K562 (cell line): ENCODE measurements at regions not wholly inside any gene's neighbourhood (a gene's known extent, or its start where the extent isn't known, plus 50 kb on each side); places are given as distances from the start of the nearest gene placed in this dataset.

Experiments used
- ATAC-seq: fragments of 200-7000 bp; cut with Tn5 transposase; 3 replicates; pipeline ENCODE4 v1.9.1; 2020; ENCODE audit warnings: moderate library complexity
- BruUV-seq: library from RNA; stranded (reverse); fragments of 400-500 nt; replicated peaks from 2 replicates; lab custom pipeline; 2021; lab: Mats Ljungman, UMichigan
- CTCF ChIA-PET: fragments of 300-600 bp; formaldehyde crosslinking; extraction: SDS; loops from one replicate; lab custom pipeline; 2021; ENCODE audit warnings: low intra/inter-chr PET ratio; lab: Yijun Ruan, JAX
- POLR2A ChIA-PET: fragments of 300-600, 350-650 bp; sonication (Branson Sonifier 250); formaldehyde crosslinking; extraction: SDS; loops from one replicate; lab custom pipeline; 2021; ENCODE audit warnings: antibody characterized with exemption, inconsistent platforms; lab: Yijun Ruan, JAX
- DNase-seq, 4 experiments: peaks; one replicate each; pipeline versions ENCODE4 v3.0.0 to v3.0.0-alpha.2; 2011 to 2018; ENCODE audit warnings: low spot score in 3 of 4, mixed read lengths in 3 of 4; ENCODE audit errors: extremely low read depth in 1 of 4
- FAIRE-seq: peaks from 2 replicates; lab custom pipeline; 2011; peaks lifted over from hg19 to GRCh38; lab: Jason Lieb, UNC
- H2AFZ ChIP-seq: 2 replicates; pipeline ENCODE4 v1.6.0; 2011; ENCODE audit warnings: low read depth, low read length, control low read depth, inconsistent platforms
- H3K27ac ChIP-seq: fragments of 200-600 bp; 3 replicates; pipeline ENCODE4 v1.8.0; 2011; ENCODE audit warnings: low read depth, mild to moderate bottlenecking, control low read depth, inconsistent platforms, low read length, moderate library complexity, mixed read lengths; ENCODE audit errors: extremely low read depth
- H3K27me3 ChIP-seq, 2 experiments: fragments of 300-600 bp in 1 of 2; 2 replicates in 1 of 2; 3 replicates in 1 of 2; pipeline versions ENCODE4 v1.6.0 to v1.8.0; 2011; ENCODE audit warnings: inconsistent platforms in 2 of 2, low read length in 2 of 2, mild to moderate bottlenecking in 1 of 2, mixed read lengths in 1 of 2, moderate library complexity in 1 of 2; ENCODE audit not compliant: control insufficient read depth in 2 of 2, insufficient read depth in 2 of 2
- H3K36me3 ChIP-seq: fragments of 300-600 bp; 3 replicates; pipeline ENCODE4 v1.8.0; 2011; ENCODE audit warnings: mild to moderate bottlenecking, low read length, inconsistent platforms; ENCODE audit not compliant: control insufficient read depth, insufficient read depth
- H3K4me1 ChIP-seq, 2 experiments: fragments of 200-600 bp in 1 of 2; replicated peaks in 1 of 2; 2 replicates in 1 of 2; 3 replicates in 1 of 2; pipeline versions ENCODE4 v1.5.1 to v1.8.0; 2011; ENCODE audit warnings: inconsistent platforms in 2 of 2, low read length in 2 of 2, mild to moderate bottlenecking in 1 of 2, mixed read lengths in 1 of 2, moderate library complexity in 1 of 2; ENCODE audit not compliant: control insufficient read depth in 2 of 2, insufficient read depth in 2 of 2
- H3K4me2 ChIP-seq: 2 replicates; pipeline ENCODE4 v1.6.1; 2011; ENCODE audit warnings: low read length, control low read depth, inconsistent platforms, mixed read lengths; ENCODE audit not compliant: insufficient read depth
- H3K4me3 ChIP-seq: fragments of 200-600 bp; sonication (generic), shearing (Covaris generic); 2 replicates; pipeline ENCODE4 v1.5.1; 2016; ENCODE audit warnings: control low read depth, inconsistent platforms
- H3K79me2 ChIP-seq: fragments of 200-600 bp; 3 replicates; pipeline ENCODE4 v1.8.0; 2011; ENCODE audit warnings: low read length, inconsistent platforms; ENCODE audit not compliant: control insufficient read depth, insufficient read depth
- H3K9ac ChIP-seq, 2 experiments: 2 replicates each; pipeline versions ENCODE4 v1.6.0 to v1.6.1; 2011; ENCODE audit warnings: low read depth in 2 of 2, low read length in 2 of 2, control low read depth in 1 of 2, inconsistent platforms in 1 of 2, mild to moderate bottlenecking in 1 of 2, mixed read lengths in 1 of 2; ENCODE audit not compliant: insufficient read depth in 1 of 2
- H3K9me1 ChIP-seq: one replicate; pipeline ENCODE4 v1.6.0; 2011; ENCODE audit warnings: inconsistent platforms, mild to moderate bottlenecking, low read length, moderate library complexity; ENCODE audit not compliant: control insufficient read depth, insufficient read depth
- H3K9me3 ChIP-seq: replicated peaks from 2 replicates; pipeline ENCODE4 v1.5.1; 2011; ENCODE audit warnings: low read depth, low read length, inconsistent platforms; ENCODE audit not compliant: control insufficient read depth, insufficient read depth
- H4K20me1 ChIP-seq: replicated peaks from 2 replicates; pipeline ENCODE4 v1.6.1; 2011; ENCODE audit warnings: low read length, inconsistent platforms, mixed read lengths; ENCODE audit not compliant: control insufficient read depth, insufficient read depth
- ARID4B ChIP-seq: sonication (generic); formaldehyde crosslinking; IDR thresholded peaks from 2 replicates; pipeline ENCODE4 v1.8.0; 2022; ENCODE audit warnings: mild to moderate bottlenecking, missing genetic modification reagents
- BCL6 ChIP-seq: fragments of 250-450 bp; sonication (Bioruptor Pico); IDR thresholded peaks from 2 replicates; pipeline ENCODE4 v1.4.0; 2020
- BRCA1 ChIP-seq, 2 experiments: fragments of 450-650 bp in 1 of 2; sonication (generic) in 1 of 2; formaldehyde crosslinking in 1 of 2; IDR thresholded peaks; 2 replicates each; pipeline versions ENCODE4 v1.5.0 to v1.6.1; 2017 to 2020; ENCODE audit warnings: mild to moderate bottlenecking in 1 of 2, missing genetic modification reagents in 1 of 2
- CREB3L1 ChIP-seq: fragments of 450-650 bp; IDR thresholded peaks from 2 replicates; pipeline ENCODE4 v1.6.1; 2014; ENCODE audit warnings: low read depth, mild to moderate bottlenecking, moderate library complexity, borderline replicate concordance
- E2F3 ChIP-seq: fragments of 250-450 bp; sonication (Bioruptor Pico); IDR thresholded peaks from 2 replicates; pipeline ENCODE4 v1.4.0; 2020; ENCODE audit warnings: mild to moderate bottlenecking
- HMG20A ChIP-seq: fragments of 450-650 bp; formaldehyde crosslinking; conservative IDR thresholded peaks from 2 replicates; pipeline ENCODE4 v1.4.0; 2020; ENCODE audit warnings: mild to moderate bottlenecking, mixed read lengths
- MEF2A ChIP-seq: IDR thresholded peaks from 2 replicates; pipeline ENCODE4 v1.6.1; 2011; ENCODE audit warnings: low read depth, mild to moderate bottlenecking, low read length, moderate library complexity; ENCODE audit not compliant: control insufficient read depth
- NFIX ChIP-seq: fragments of 250-450 bp; sonication (Bioruptor Pico); IDR thresholded peaks from 2 replicates; pipeline ENCODE4 v1.4.0; 2020; ENCODE audit warnings: low read depth, mild to moderate bottlenecking, moderate library complexity
- PYGO2 ChIP-seq: fragments of 450-650 bp; IDR thresholded peaks from 2 replicates; pipeline ENCODE4 v1.6.1; 2016; ENCODE audit warnings: mild to moderate bottlenecking, missing genetic modification characterization, moderate library complexity, missing compliant biosample characterization
- ZBTB43 ChIP-seq: sonication (generic); formaldehyde crosslinking; IDR thresholded peaks from 2 replicates; pipeline ENCODE4 v1.8.0; 2023; ENCODE audit warnings: mild to moderate bottlenecking, missing genetic modification reagents
- ZNF589 ChIP-seq: fragments of 200-800 bp; sonication (Bioruptor generic); IDR thresholded peaks from 2 replicates; pipeline ENCODE4 v1.6.1; 2016; ENCODE audit warnings: low read depth, missing genetic modification characterization, missing compliant biosample characterization
- WGBS: fragments of 100-300 bp; shearing (Covaris generic); methylation state at CpG from one replicate; pipeline ENCODE4 v1.1.6; 2016; ENCODE audit warnings: low coverage, mixed read lengths; ENCODE audit not compliant: insufficient coverage; ENCODE audit errors: missing lambda C conversion rate; 5-methylcytosine and 5-hydroxymethylcytosine counted together
- in situ Hi-C: fragments of 300-500 bp; cut with MboI; formaldehyde crosslinking; loops from 4 replicates; pipeline ENCODE4 v1.15.0; 2018; ENCODE audit warnings: inconsistent platforms, mixed read lengths
- intact Hi-C: fragments of 100-400 bp; cut with micrococcal nuclease; formaldehyde crosslinking; loops from 2 replicates; pipeline ENCODE4 v1.14.2; 2022
- TF ChIP-seq, protein P1 (sequence below): fragments of 450-650 bp; formaldehyde crosslinking; IDR thresholded peaks from 2 replicates; pipeline ENCODE4 v1.4.0; 2020; ENCODE audit warnings: mild to moderate bottlenecking, moderate library complexity
- TF ChIP-seq, protein P2 (sequence below): fragments of 200-800 bp; sonication (Bioruptor generic); IDR thresholded peaks from 2 replicates; pipeline ENCODE4 v1.6.1; 2017; ENCODE audit warnings: missing genetic modification characterization, missing compliant biosample characterization

DNA sequence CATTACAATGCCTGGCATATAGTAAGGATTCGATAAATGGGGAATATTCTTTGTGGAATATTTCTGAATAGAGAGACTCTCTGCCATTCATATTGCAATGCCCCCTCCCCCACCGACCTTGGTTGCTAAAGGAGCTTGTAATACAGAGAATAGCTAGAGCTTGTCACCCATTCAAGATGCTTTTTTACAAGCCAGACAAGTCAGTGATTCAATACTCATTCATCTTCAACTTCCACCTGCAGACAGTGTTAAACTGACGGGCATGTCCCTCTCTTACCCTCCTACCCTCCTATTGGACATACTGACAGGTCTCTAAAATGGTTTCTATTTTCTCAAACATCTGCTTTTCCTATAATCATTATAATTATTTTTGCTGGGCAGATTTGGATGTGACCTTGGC lies 257.4 kb downstream of the KCNJ2 start:
- CTCF ChIA-PET = no interaction called here
- no peak overlapping the region for H2AFZ ChIP-seq
- no peak overlapping the region for H3K27ac ChIP-seq
- DNase-seq = no peak
- H3K4me2 ChIP-seq = no peak overlapping the region
- no peaks in the 10 kb centered on the region for H3K9me3 ChIP-seq
- H3K36me3 ChIP-seq = no peaks in the 10 kb centered on the region
- intact Hi-C loops (no loop called here), in situ Hi-C loops (no loop called here)
- no peaks in the 10 kb centered on the region for H3K9me1 ChIP-seq
- no peaks in the 10 kb centered on the region for H3K79me2 ChIP-seq
- no peak for ATAC-seq
- no peak overlapping the region for H3K9ac ChIP-seq
- H3K4me3 ChIP-seq = no peak overlapping the region
- no peaks in the 10 kb centered on the region for H3K27me3 ChIP-seq
- 7% methylated on average over 3 of the region's 3 CpGs for WGBS
- no peak for FAIRE-seq
- H4K20me1 ChIP-seq = no peaks in the 10 kb centered on the region
- H3K4me1 ChIP-seq = no peaks in the 10 kb centered on the region
- POLR2A ChIA-PET = no interaction called here
- no TSS peak for BruUV-seq
- TF ChIP-seq NFIX (no peak), CREB3L1 (no peak), BCL6 (no peak), ZNF589 (no peak), PYGO2 (tag) (no peak), HMG20A (no peak), MEF2A (no peak), E2F3 (CRISPR knock-in tag) (no peak), BRCA1 (IDR thresholded peaks at IDR 0.05) (no peak), BRCA1 (CRISPR knock-in tag; IDR thresholded peaks at IDR 0.05) (no peak), ARID4B (CRISPR knock-in tag) (no peak), ZBTB43 (CRISPR knock-in tag) (no peak)
- TF ChIP-seq, protein P1, sequence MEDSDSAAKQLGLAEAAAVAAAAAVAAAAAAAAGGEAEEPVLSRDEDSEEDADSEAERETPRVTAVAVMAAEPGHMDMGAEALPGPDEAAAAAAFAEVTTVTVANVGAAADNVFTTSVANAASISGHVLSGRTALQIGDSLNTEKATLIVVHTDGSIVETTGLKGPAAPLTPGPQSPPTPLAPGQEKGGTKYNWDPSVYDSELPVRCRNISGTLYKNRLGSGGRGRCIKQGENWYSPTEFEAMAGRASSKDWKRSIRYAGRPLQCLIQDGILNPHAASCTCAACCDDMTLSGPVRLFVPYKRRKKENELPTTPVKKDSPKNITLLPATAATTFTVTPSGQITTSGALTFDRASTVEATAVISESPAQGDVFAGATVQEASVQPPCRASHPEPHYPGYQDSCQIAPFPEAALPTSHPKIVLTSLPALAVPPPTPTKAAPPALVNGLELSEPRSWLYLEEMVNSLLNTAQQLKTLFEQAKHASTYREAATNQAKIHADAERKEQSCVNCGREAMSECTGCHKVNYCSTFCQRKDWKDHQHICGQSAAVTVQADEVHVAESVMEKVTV (CRISPR knock-in tag) = no peak
- TF ChIP-seq, protein P2, sequence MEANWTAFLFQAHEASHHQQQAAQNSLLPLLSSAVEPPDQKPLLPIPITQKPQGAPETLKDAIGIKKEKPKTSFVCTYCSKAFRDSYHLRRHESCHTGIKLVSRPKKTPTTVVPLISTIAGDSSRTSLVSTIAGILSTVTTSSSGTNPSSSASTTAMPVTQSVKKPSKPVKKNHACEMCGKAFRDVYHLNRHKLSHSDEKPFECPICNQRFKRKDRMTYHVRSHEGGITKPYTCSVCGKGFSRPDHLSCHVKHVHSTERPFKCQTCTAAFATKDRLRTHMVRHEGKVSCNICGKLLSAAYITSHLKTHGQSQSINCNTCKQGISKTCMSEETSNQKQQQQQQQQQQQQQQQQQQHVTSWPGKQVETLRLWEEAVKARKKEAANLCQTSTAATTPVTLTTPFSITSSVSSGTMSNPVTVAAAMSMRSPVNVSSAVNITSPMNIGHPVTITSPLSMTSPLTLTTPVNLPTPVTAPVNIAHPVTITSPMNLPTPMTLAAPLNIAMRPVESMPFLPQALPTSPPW = no peak
